H9 (cell line): ENCODE measurements at regions not wholly inside any gene's neighbourhood (a gene's known extent, or its start where the extent isn't known, plus 50 kb on each side); places are given as distances from the start of the nearest gene placed in this dataset.

Source experiments
- DNase-seq: peaks from one replicate; pipeline ENCODE4 v3.0.0-alpha.2; 2017
- H2AFZ ChIP-seq: one replicate; pipeline ENCODE4 v1.6.1; 2013; ENCODE audit warnings: mild to moderate bottlenecking, low read length, control low read depth, moderate library complexity
- H2AK5ac ChIP-seq: 2 replicates; pipeline ENCODE4 v1.6.1; 2013; ENCODE audit warnings: low read length, control low read depth, mixed read lengths; ENCODE audit not compliant: insufficient read length
- H2BK120ac ChIP-seq: one replicate; pipeline ENCODE4 v1.6.1; 2013; ENCODE audit warnings: low read depth, mild to moderate bottlenecking, low read length, control low read depth, inconsistent platforms; ENCODE audit not compliant: poor library complexity, severe bottlenecking
- H2BK12ac ChIP-seq: 2 replicates; pipeline ENCODE4 v1.6.1; 2013; ENCODE audit warnings: low read length, control low read depth, mixed read lengths, low read depth; ENCODE audit not compliant: insufficient read length
- H2BK15ac ChIP-seq: 2 replicates; pipeline ENCODE4 v1.6.1; 2013; ENCODE audit warnings: low read depth, low read length, control low read depth
- H2BK20ac ChIP-seq: one replicate; pipeline ENCODE4 v1.6.1; 2013; ENCODE audit warnings: low read depth, mild to moderate bottlenecking, low read length, control low read depth, inconsistent platforms; ENCODE audit not compliant: poor library complexity, severe bottlenecking
- H2BK5ac ChIP-seq: 2 replicates; pipeline ENCODE4 v1.6.1; 2013; ENCODE audit warnings: low read length, control low read depth, mixed read lengths; ENCODE audit not compliant: insufficient read length
- H3K14ac ChIP-seq: 2 replicates; pipeline ENCODE4 v1.6.1; 2013; ENCODE audit warnings: low read length, control low read depth; ENCODE audit not compliant: insufficient read depth
- H3K18ac ChIP-seq: 2 replicates; pipeline ENCODE4 v1.6.1; 2013; ENCODE audit warnings: low read depth, mild to moderate bottlenecking, mixed read lengths, low read length, control low read depth; ENCODE audit not compliant: insufficient read length
- H3K23ac ChIP-seq: 2 replicates; pipeline ENCODE4 v1.6.1; 2013; ENCODE audit warnings: low read length, control low read depth, mixed read lengths, low read depth; ENCODE audit not compliant: insufficient read length
- H3K23me2 ChIP-seq: 2 replicates; pipeline ENCODE4 v1.6.1; 2013; ENCODE audit warnings: low read depth, mild to moderate bottlenecking, mixed read lengths, low read length, control low read depth; ENCODE audit not compliant: insufficient read length, poor library complexity, severe bottlenecking
- H3K27ac ChIP-seq: 2 replicates; pipeline ENCODE4 v1.5.1; 2013; ENCODE audit warnings: low read length, control low read depth, mixed read lengths, low read depth; ENCODE audit not compliant: insufficient read length
- H3K27me3 ChIP-seq: 2 replicates; pipeline ENCODE4 v1.6.1; 2013; ENCODE audit warnings: low read length, control low read depth, inconsistent platforms; ENCODE audit not compliant: insufficient read depth
- H3K4ac ChIP-seq: 2 replicates; pipeline ENCODE4 v1.6.1; 2013; ENCODE audit warnings: low read depth, mild to moderate bottlenecking, control low read depth, inconsistent platforms, low read length, moderate library complexity
- H3K4me1 ChIP-seq: 2 replicates; pipeline ENCODE4 v1.6.1; 2013; ENCODE audit warnings: low read length, control low read depth, inconsistent platforms; ENCODE audit not compliant: insufficient read depth
- H3K4me2 ChIP-seq: 2 replicates; pipeline ENCODE4 v1.6.1; 2013; ENCODE audit warnings: low read length, control low read depth, mixed read lengths; ENCODE audit not compliant: insufficient read length, insufficient read depth
- H3K56ac ChIP-seq: 2 replicates; pipeline ENCODE4 v1.6.1; 2013; ENCODE audit warnings: low read depth, mild to moderate bottlenecking, mixed read lengths, low read length, control low read depth; ENCODE audit not compliant: insufficient read length
- H3K79me1 ChIP-seq: 2 replicates; pipeline ENCODE4 v1.6.1; 2013; ENCODE audit warnings: low read depth, mild to moderate bottlenecking, moderate library complexity, low read length, control low read depth, inconsistent platforms; ENCODE audit not compliant: insufficient read depth, poor library complexity, severe bottlenecking
- H3K79me2 ChIP-seq: 2 replicates; pipeline ENCODE4 v1.6.1; 2013; ENCODE audit warnings: low read length, control low read depth, inconsistent platforms; ENCODE audit not compliant: insufficient read depth
- H3K9ac ChIP-seq: 2 replicates; pipeline ENCODE4 v1.6.1; 2013; ENCODE audit warnings: low read length, control low read depth, mixed read lengths; ENCODE audit not compliant: insufficient read length; ENCODE audit errors: extremely low read depth
- H3K9me3 ChIP-seq: one replicate; pipeline ENCODE4 v1.6.1; 2013; ENCODE audit warnings: low read depth, low read length, inconsistent platforms; ENCODE audit not compliant: control insufficient read depth
- H3T11ph ChIP-seq: one replicate; pipeline ENCODE4 v1.6.1; 2013; ENCODE audit warnings: mild to moderate bottlenecking, low read length, control low read depth, inconsistent platforms
- H4K20me1 ChIP-seq: one replicate; pipeline ENCODE4 v1.6.1; 2013; ENCODE audit not compliant: control insufficient read depth, insufficient read length, insufficient read depth
- H4K5ac ChIP-seq: 2 replicates; pipeline ENCODE4 v1.6.1; 2013; ENCODE audit warnings: low read depth, mild to moderate bottlenecking, mixed read lengths, low read length, control low read depth; ENCODE audit not compliant: insufficient read length
- H4K8ac ChIP-seq: replicated peaks from 2 replicates; pipeline ENCODE4 v1.6.1; 2013; ENCODE audit warnings: low read length, control low read depth, mixed read lengths, low read depth; ENCODE audit not compliant: insufficient read length
- H4K91ac ChIP-seq: 2 replicates; pipeline ENCODE4 v1.6.1; 2013; ENCODE audit warnings: low read depth, mild to moderate bottlenecking, moderate library complexity, mixed read lengths, low read length, control low read depth; ENCODE audit not compliant: insufficient read length
- H3K27ac Mint-ChIP-seq, 3 experiments: 2 replicates in 2 of 3; 3 replicates in 1 of 3; pipeline ENCODE4 v1.8.0; 2020 to 2021; ENCODE audit warnings: mixed read lengths in 3 of 3, mild to moderate bottlenecking in 1 of 3, moderate library complexity in 1 of 3
- H3K27me3 Mint-ChIP-seq: 2 replicates; pipeline ENCODE4 v1.8.0; 2021; ENCODE audit warnings: low read depth, mild to moderate bottlenecking, moderate library complexity, mixed read lengths
- H3K36me3 Mint-ChIP-seq, 3 experiments: 2 replicates in 2 of 3; 3 replicates in 1 of 3; pipeline ENCODE4 v1.8.0; 2020 to 2021; ENCODE audit warnings: low read depth in 3 of 3, mixed read lengths in 3 of 3; ENCODE audit not compliant: insufficient read depth in 1 of 3
- H3K4me1 Mint-ChIP-seq, 2 experiments: 2 replicates each; pipeline ENCODE4 v1.8.0; 2020; ENCODE audit warnings: mixed read lengths in 2 of 2
- H3K4me3 Mint-ChIP-seq, 2 experiments: 2 replicates in 1 of 2; 3 replicates in 1 of 2; pipeline ENCODE4 v1.8.0; 2020 to 2021; ENCODE audit warnings: mild to moderate bottlenecking in 2 of 2, mixed read lengths in 2 of 2, moderate library complexity in 1 of 2
- H3K9me3 Mint-ChIP-seq, 2 experiments: 2 replicates in 1 of 2; 3 replicates in 1 of 2; pipeline ENCODE4 v1.8.0; 2020; ENCODE audit warnings: mild to moderate bottlenecking in 2 of 2, mixed read lengths in 2 of 2, moderate library complexity in 1 of 2
- WGBS: extraction: QIAGEN DNeasy Blood & Tissue Kit; methylation state at CpG from one replicate; pipeline ENCODE4 v1.1.7; 2013; ENCODE audit warnings: missing lambda C conversion rate, low lambda C conversion rate, mixed read lengths; ENCODE audit not compliant: insufficient read length; ENCODE audit errors: extremely low coverage; 5-methylcytosine and 5-hydroxymethylcytosine counted together
- TF ChIP-seq, protein P1 (sequence below): fragments of 200-600 bp; sonication (generic); conservative IDR thresholded peaks from 3 replicates; pipeline ENCODE4 v1.8.0; 2021; ENCODE audit warnings: antibody characterized with exemption, mild to moderate bottlenecking

- DNase-seq, result no peak
- Histone ChIP-seq H2BK20ac (no peak overlapping the region), H4K8ac (no peak overlapping the region), H3K79me1 (no peaks in the 10 kb centered on the region), H2AFZ (no peak overlapping the region), H3K79me2 (no peaks in the 10 kb centered on the region), H3K9me3 (peaks cover 4% of the 10 kb centered on the region), H4K91ac (no peak overlapping the region), H4K5ac (no peak overlapping the region), H3K27ac (no peak overlapping the region), H3K14ac (no peak overlapping the region), H2BK120ac (no peak overlapping the region), H4K20me1 (no peaks in the 10 kb centered on the region), H3K4ac (no peak overlapping the region), H3K23me2 (no peaks in the 10 kb centered on the region), H3T11ph (no peak overlapping the region), H3K4me1 (peaks cover 2% of the 10 kb centered on the region; the same call in 1 of the 2 replicates), H3K18ac (no peak overlapping the region), H2BK15ac (no peak overlapping the region), H3K4me2 (no peak overlapping the region), H3K23ac (no peak overlapping the region), H2BK12ac (no peak overlapping the region), H2BK5ac (no peak overlapping the region), H2AK5ac (no peak overlapping the region), H3K56ac (no peak overlapping the region), H3K9ac (no peak overlapping the region), H3K27me3 (no peaks in the 10 kb centered on the region)
- H3K36me3 Mint-ChIP-seq, result peaks cover 5 to 16% (median 8%) of the 10 kb centered on the region in 3 experiments
- no peaks in the 10 kb centered on the region for H3K27me3 Mint-ChIP-seq
- no peak overlapping the region for H3K27ac Mint-ChIP-seq
- H3K9me3 Mint-ChIP-seq, result peaks cover 10 to 58% of the 10 kb centered on the region in 2 experiments
- H3K4me1 Mint-ChIP-seq, result peaks cover 11% of the 10 kb centered on the region in 2 experiments
- no CpG with 5 or more reads among the region's 1 CpG for WGBS
- TF ChIP-seq, protein P1, sequence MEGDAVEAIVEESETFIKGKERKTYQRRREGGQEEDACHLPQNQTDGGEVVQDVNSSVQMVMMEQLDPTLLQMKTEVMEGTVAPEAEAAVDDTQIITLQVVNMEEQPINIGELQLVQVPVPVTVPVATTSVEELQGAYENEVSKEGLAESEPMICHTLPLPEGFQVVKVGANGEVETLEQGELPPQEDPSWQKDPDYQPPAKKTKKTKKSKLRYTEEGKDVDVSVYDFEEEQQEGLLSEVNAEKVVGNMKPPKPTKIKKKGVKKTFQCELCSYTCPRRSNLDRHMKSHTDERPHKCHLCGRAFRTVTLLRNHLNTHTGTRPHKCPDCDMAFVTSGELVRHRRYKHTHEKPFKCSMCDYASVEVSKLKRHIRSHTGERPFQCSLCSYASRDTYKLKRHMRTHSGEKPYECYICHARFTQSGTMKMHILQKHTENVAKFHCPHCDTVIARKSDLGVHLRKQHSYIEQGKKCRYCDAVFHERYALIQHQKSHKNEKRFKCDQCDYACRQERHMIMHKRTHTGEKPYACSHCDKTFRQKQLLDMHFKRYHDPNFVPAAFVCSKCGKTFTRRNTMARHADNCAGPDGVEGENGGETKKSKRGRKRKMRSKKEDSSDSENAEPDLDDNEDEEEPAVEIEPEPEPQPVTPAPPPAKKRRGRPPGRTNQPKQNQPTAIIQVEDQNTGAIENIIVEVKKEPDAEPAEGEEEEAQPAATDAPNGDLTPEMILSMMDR, result no peak
- no peak overlapping the region for H3K4me3 Mint-ChIP-seq
Observed at GRCh38 chrX:9133426-9133825, 99.5 kb upstream of the FAM9B start.
